ENCODE measurements at regions not wholly inside any gene's neighbourhood (a gene's known extent, or its start where the extent isn't known, plus 50 kb on each side); places are given as distances from the start of the nearest gene placed in this dataset.

GRCh38 chr12:118816296-118816695 lies 165.0 kb upstream of the SRRM4 start:
- TF ChIP-seq CTCF (conservative IDR thresholded peaks at IDR 0.05) (no peak), EZH2 (IDR thresholded peaks at IDR 0.05; ENCODE audit: low read depth) (no peak)

Measured in PC-9 (cell line).